Left ventricle myocardium inferior (tissue), 1 donor: ENCODE measurements at regions not wholly inside any gene's neighbourhood (a gene's known extent, or its start where the extent isn't known, plus 50 kb on each side); places are given as distances from the start of the nearest gene placed in this dataset.

Experiments
- DNase-seq: peaks from one replicate; pipeline ENCODE4 v3.0.0-alpha.2; 2020
- H3K27ac ChIP-seq: fragments of 200-600 bp; replicated peaks from 2 replicates; pipeline ENCODE4 v1.8.0; 2021
- H3K27me3 ChIP-seq: fragments of 200-600 bp; 2 replicates; pipeline ENCODE4 v1.8.0; 2021; ENCODE audit warnings: low read depth
- H3K36me3 ChIP-seq: fragments of 200-600 bp; 2 replicates; pipeline ENCODE4 v1.8.0; 2021
- H3K4me1 ChIP-seq: fragments of 200-600 bp; 2 replicates; pipeline ENCODE4 v1.8.0; 2021
- H3K4me3 ChIP-seq: fragments of 200-600 bp; 2 replicates; pipeline ENCODE4 v1.8.0; 2021; ENCODE audit warnings: mild to moderate bottlenecking, moderate library complexity
- H3K9me3 ChIP-seq: fragments of 200-600 bp; replicated peaks from 2 replicates; pipeline ENCODE4 v1.8.0; 2021
- intact Hi-C: fragments of 100-400 bp; cut with micrococcal nuclease; formaldehyde crosslinking; loops from one replicate; pipeline ENCODE4 v1.11.0; 2022
- TF ChIP-seq, protein P1 (sequence below): fragments of 200-600 bp; IDR thresholded peaks from 2 replicates; pipeline ENCODE4 v1.8.0; 2021; ENCODE audit warnings: antibody characterized with exemption, mild to moderate bottlenecking, borderline replicate concordance
- donor health status: DM: no; HTN: yes; CAD: no; lungs with severe emphysema.

GRCh38 chr2:235391921-235392615 is 101.8 kb upstream of the AGAP1 start:
- Histone ChIP-seq H3K4me1 (no peaks in the 10 kb centered on the region), H3K36me3 (no peaks in the 10 kb centered on the region), H3K4me3 (no peak overlapping the region), H3K27ac (no peak overlapping the region), H3K27me3 (peaks cover 39% of the 10 kb centered on the region), H3K9me3 (no peaks in the 10 kb centered on the region)
- DNase-seq, result no peak
- intact Hi-C loops, result no loop called here
- TF ChIP-seq, protein P1, sequence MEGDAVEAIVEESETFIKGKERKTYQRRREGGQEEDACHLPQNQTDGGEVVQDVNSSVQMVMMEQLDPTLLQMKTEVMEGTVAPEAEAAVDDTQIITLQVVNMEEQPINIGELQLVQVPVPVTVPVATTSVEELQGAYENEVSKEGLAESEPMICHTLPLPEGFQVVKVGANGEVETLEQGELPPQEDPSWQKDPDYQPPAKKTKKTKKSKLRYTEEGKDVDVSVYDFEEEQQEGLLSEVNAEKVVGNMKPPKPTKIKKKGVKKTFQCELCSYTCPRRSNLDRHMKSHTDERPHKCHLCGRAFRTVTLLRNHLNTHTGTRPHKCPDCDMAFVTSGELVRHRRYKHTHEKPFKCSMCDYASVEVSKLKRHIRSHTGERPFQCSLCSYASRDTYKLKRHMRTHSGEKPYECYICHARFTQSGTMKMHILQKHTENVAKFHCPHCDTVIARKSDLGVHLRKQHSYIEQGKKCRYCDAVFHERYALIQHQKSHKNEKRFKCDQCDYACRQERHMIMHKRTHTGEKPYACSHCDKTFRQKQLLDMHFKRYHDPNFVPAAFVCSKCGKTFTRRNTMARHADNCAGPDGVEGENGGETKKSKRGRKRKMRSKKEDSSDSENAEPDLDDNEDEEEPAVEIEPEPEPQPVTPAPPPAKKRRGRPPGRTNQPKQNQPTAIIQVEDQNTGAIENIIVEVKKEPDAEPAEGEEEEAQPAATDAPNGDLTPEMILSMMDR, result no peak

GRCh38 chr2:235394278-235394828 is 99.5 kb upstream of the AGAP1 start:
- intact Hi-C loops, result no loop called here
- no peaks in the 10 kb centered on the region for H3K36me3 ChIP-seq
- TF ChIP-seq, protein P1, result no peak
- no peak overlapping the region for H3K4me3 ChIP-seq
- H3K27me3 ChIP-seq, result peaks cover 38% of the 10 kb centered on the region
- no peaks in the 10 kb centered on the region for H3K4me1 ChIP-seq
- no peak for DNase-seq
- no peak overlapping the region for H3K27ac ChIP-seq
- no peaks in the 10 kb centered on the region for H3K9me3 ChIP-seq

DNA sequence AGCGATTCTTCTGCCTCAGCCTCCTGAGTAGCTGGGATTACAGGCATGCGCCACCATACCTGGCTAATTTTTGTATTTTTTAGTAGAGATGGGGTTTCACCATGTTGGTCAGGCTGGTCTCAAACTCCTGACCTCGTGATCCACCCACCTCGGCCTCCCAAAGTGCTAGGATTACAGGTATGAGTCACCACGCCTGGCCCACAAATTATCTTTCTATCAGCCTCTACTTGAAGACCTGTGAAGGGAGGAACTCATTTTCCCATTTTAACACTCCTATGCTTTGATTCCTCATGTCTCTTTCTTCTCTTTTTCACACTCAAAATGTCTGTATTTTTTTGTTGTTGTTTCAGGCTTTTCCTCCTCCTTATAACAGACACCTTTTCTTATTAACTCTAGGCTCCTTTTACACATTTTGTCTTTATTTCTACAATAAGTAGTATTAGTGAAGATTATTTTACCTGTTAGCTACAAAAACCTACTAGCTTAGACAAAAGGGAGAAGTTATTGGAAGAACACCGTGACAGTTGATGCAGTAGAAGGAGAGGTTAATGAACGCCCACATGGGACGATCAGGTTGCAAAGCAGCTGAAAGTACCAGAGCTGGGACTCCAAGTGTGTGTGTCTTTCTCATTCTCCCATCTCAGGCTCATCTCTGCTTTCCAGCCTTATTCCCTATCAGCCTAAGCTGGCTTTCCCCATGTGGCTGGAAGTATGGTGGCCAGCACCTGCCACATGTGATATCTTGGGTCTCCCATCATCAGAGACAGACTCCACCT is 97.6 kb upstream of the AGAP1 start:
- TF ChIP-seq, protein P1, result no peak
- no peak overlapping the region for H3K4me3 ChIP-seq
- H3K27me3 ChIP-seq, result peaks cover 30% of the 10 kb centered on the region
- H3K36me3 ChIP-seq, result no peaks in the 10 kb centered on the region
- intact Hi-C loops, result no loop called here
- H3K4me1 ChIP-seq, result no peaks in the 10 kb centered on the region
- H3K27ac ChIP-seq, result no peak overlapping the region
- DNase-seq, result no peak
- no peaks in the 10 kb centered on the region for H3K9me3 ChIP-seq

- intact Hi-C loops, result no loop called here
- H3K4me3 ChIP-seq, result no peak overlapping the region
- H3K36me3 ChIP-seq, result no peaks in the 10 kb centered on the region
- no peaks in the 10 kb centered on the region for H3K4me1 ChIP-seq
- no peaks in the 10 kb centered on the region for H3K9me3 ChIP-seq
- no peak for DNase-seq
- H3K27me3 ChIP-seq, result peaks cover 15% of the 10 kb centered on the region
- TF ChIP-seq, protein P1, result no peak
- H3K27ac ChIP-seq, result no peak overlapping the region
These were observed 95.5 kb upstream of the AGAP1 start for GRCh38 chr2:235398321-235398720.

GRCh38 chr2:235399895-235400294 is 93.9 kb upstream of the AGAP1 start:
- Histone ChIP-seq H3K36me3 (no peaks in the 10 kb centered on the region), H3K4me3 (no peak overlapping the region), H3K9me3 (no peaks in the 10 kb centered on the region), H3K27ac (no peak overlapping the region), H3K4me1 (no peaks in the 10 kb centered on the region), H3K27me3 (peaks cover 15% of the 10 kb centered on the region)
- intact Hi-C loops, result no loop called here
- TF ChIP-seq, protein P1, result no peak
- no peak for DNase-seq
